Naive thymus-derived CD8-positive, alpha-beta T cell (primary cell): ENCODE measurements at regions not wholly inside any gene's neighbourhood (a gene's known extent, or its start where the extent isn't known, plus 50 kb on each side); places are given as distances from the start of the nearest gene placed in this dataset.

Experiments
- ATAC-seq, 2 donors: fragments of 150-1000 bp; cut with Tn5 transposase in 1 of 2; sonication (Bioruptor Pico), chemical (Tn5 transposase) in 1 of 2; 1 replicate in 1 of 2; 2 replicates in 1 of 2; pipeline ENCODE4 v1.10.0; 2021; ENCODE audit warnings: mild to moderate bottlenecking in 2 of 2, moderate library complexity in 2 of 2
- POLR2A ChIA-PET: fragments of 350-600 bp; sonication (Branson Sonifier 250); formaldehyde crosslinking; loops from one replicate; lab custom pipeline; 2021; ENCODE audit warnings: antibody characterized with exemption; lab: Charles Lee
- DNase-seq, 10 donors: peaks; one replicate each; pipeline versions ENCODE4 v3.0.0 to v3.0.0-alpha.2; 2020 to 2022
- H3K27ac Mint-ChIP-seq, 10 donors: one replicate each; pipeline ENCODE4 v1.8.0; 2020 to 2022; ENCODE audit warnings: mild to moderate bottlenecking in 10 of 10, mixed read lengths in 10 of 10, moderate library complexity in 4 of 10, inconsistent platforms in 1 of 10
- H3K27me3 Mint-ChIP-seq, 5 donors: one replicate each; pipeline ENCODE4 v1.8.0; 2021 to 2022; ENCODE audit warnings: mixed read lengths in 5 of 5
- H3K36me3 Mint-ChIP-seq, 3 donors: one replicate each; pipeline ENCODE4 v1.8.0; 2020 to 2022; ENCODE audit warnings: mixed read lengths in 3 of 3, mild to moderate bottlenecking in 2 of 3, inconsistent platforms in 1 of 3
- H3K4me1 Mint-ChIP-seq, 4 donors: one replicate each; pipeline ENCODE4 v1.8.0; 2021 to 2022; ENCODE audit warnings: mixed read lengths in 4 of 4
- H3K4me3 Mint-ChIP-seq, 10 donors: one replicate each; pipeline ENCODE4 v1.8.0; 2020 to 2022; ENCODE audit warnings: mild to moderate bottlenecking in 10 of 10, mixed read lengths in 10 of 10, moderate library complexity in 6 of 10, inconsistent platforms in 1 of 10
- H3K9me3 Mint-ChIP-seq, 9 donors: one replicate each; pipeline ENCODE4 v1.8.0; 2020 to 2022; ENCODE audit warnings: mixed read lengths in 9 of 9, mild to moderate bottlenecking in 3 of 9, inconsistent platforms in 1 of 9, moderate library complexity in 1 of 9

- Mint-ChIP-seq H3K36me3 (peaks cover 0 to 11% (median 9%) of the 10 kb centered on the region in 3 donors), H3K27me3 (peaks cover 0 to 6% (median 0%) of the 10 kb centered on the region in 5 donors), H3K4me3 (no peak overlapping the region), H3K4me1 (peaks cover 0 to 2% (median 0%) of the 10 kb centered on the region in 4 donors), H3K9me3 (peaks cover 0 to 20% (median 9%) of the 10 kb centered on the region in 9 donors), H3K27ac (no peak overlapping the region)
- no peak for DNase-seq
- POLR2A ChIA-PET, result no interaction called here
- no peak for ATAC-seq
These were observed 63.0 kb upstream of the ZBED5 start for GRCh38 chr11:10920875-10921274.

GRCh38 chr11:10920205-10920604, 62.4 kb upstream of the ZBED5 start:
- H3K36me3 Mint-ChIP-seq, result peaks cover 0 to 11% (median 9%) of the 10 kb centered on the region in 3 donors

DNA sequence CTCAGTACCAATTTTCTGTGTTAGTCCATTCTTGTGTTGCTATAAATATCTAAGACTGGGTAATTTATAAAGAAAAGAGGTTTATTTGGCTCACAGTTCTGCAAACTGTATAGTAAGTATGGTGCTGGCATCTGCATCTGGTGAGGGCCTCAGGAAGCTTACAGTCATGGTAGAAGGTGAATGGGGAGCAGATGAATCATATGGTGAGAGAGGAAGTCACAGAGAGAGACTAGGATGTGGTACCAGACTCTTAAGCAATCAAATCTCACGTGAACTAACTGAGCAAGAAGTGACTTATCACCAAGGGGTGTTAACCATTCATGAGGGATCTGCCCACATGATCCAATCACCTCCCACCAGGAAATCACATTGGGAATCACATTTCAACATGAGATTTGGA, 60.8 kb upstream of the ZBED5 start:
- ATAC-seq, result no peak
- Mint-ChIP-seq H3K27me3 (peaks cover 0 to 4% (median 0%) of the 10 kb centered on the region in 5 donors), H3K27ac (no peak overlapping the region), H3K36me3 (peaks cover 0 to 11% (median 9%) of the 10 kb centered on the region in 3 donors), H3K9me3 (peaks cover 0 to 20% (median 9%) of the 10 kb centered on the region in 9 donors), H3K4me3 (no peak overlapping the region), H3K4me1 (peaks cover 0 to 2% (median under 1%) of the 10 kb centered on the region in 4 donors)
- POLR2A ChIA-PET, result no interaction called here
- DNase-seq, result no peak

More at GRCh38 chr11:10920205-10920604, 62.4 kb upstream of the ZBED5 start:
- ATAC-seq, result no peak
- H3K27ac Mint-ChIP-seq, result no peak overlapping the region
- H3K4me1 Mint-ChIP-seq, result peaks cover 0 to 2% (median 0%) of the 10 kb centered on the region in 4 donors
- peaks cover 0 to 6% (median 0%) of the 10 kb centered on the region in 5 donors for H3K27me3 Mint-ChIP-seq
- H3K9me3 Mint-ChIP-seq, result peaks cover 0 to 20% (median 9%) of the 10 kb centered on the region in 9 donors
- POLR2A ChIA-PET, result no interaction called here
- DNase-seq, result no peak
- no peak overlapping the region for H3K4me3 Mint-ChIP-seq

DNA sequence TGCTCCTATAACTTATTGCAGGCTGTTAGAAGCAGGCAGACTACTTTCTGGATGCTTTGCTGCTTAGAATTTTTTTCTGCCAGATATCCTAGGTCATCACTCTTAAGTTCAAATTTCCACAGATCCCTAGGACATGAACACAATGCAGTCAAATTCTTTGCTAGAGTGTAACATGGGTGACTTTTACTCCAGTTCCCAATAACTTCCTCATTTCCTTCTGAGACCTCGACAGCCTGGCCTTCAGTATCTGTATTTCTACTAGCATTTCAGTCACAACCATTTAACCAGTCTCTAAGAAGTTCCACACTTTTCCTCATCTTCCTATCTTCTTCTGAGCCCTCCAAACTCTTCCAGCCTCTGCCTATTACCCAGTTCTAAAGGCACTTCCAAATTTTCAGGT, 60.4 kb upstream of the ZBED5 start:
- POLR2A ChIA-PET, result no interaction called here
- no peak overlapping the region for H3K27ac Mint-ChIP-seq
- H3K9me3 Mint-ChIP-seq, result peaks cover 0 to 20% (median 9%) of the 10 kb centered on the region in 9 donors
- no peak for ATAC-seq
- peaks cover 0 to 2% (median under 1%) of the 10 kb centered on the region in 4 donors for H3K4me1 Mint-ChIP-seq
- H3K27me3 Mint-ChIP-seq, result peaks cover 0 to 4% (median 0%) of the 10 kb centered on the region in 5 donors
- peaks cover 0 to 11% (median 9%) of the 10 kb centered on the region in 3 donors for H3K36me3 Mint-ChIP-seq
- no peak for DNase-seq
- no peak overlapping the region for H3K4me3 Mint-ChIP-seq

GRCh38 chr11:10917802-10918201, 59.9 kb upstream of the ZBED5 start:
- Mint-ChIP-seq H3K4me1 (peaks cover 0 to 2% (median under 1%) of the 10 kb centered on the region in 4 donors), H3K27me3 (peaks cover 0 to 4% (median 0%) of the 10 kb centered on the region in 5 donors), H3K27ac (no peak overlapping the region), H3K36me3 (peaks cover 0 to 11% (median 9%) of the 10 kb centered on the region in 3 donors), H3K4me3 (no peak overlapping the region), H3K9me3 (peaks cover 0 to 20% (median 9%) of the 10 kb centered on the region in 9 donors)
- ATAC-seq (no peak), DNase-seq (no peak)
- POLR2A ChIA-PET, result no interaction called here

GRCh38 chr11:10916665-10917064, 58.8 kb upstream of the ZBED5 start:
- ATAC-seq (no peak), DNase-seq (no peak)
- peaks cover 0 to 11% (median 9%) of the 10 kb centered on the region in 3 donors for H3K36me3 Mint-ChIP-seq
- peaks cover 0 to 20% (median 9%) of the 10 kb centered on the region in 9 donors for H3K9me3 Mint-ChIP-seq
- peaks cover 0 to 2% (median under 1%) of the 10 kb centered on the region in 4 donors for H3K4me1 Mint-ChIP-seq
- no peak overlapping the region for H3K4me3 Mint-ChIP-seq
- H3K27me3 Mint-ChIP-seq, result peaks cover 0 to 4% (median 0%) of the 10 kb centered on the region in 5 donors
- POLR2A ChIA-PET, result no interaction called here
- H3K27ac Mint-ChIP-seq, result no peak overlapping the region

DNA sequence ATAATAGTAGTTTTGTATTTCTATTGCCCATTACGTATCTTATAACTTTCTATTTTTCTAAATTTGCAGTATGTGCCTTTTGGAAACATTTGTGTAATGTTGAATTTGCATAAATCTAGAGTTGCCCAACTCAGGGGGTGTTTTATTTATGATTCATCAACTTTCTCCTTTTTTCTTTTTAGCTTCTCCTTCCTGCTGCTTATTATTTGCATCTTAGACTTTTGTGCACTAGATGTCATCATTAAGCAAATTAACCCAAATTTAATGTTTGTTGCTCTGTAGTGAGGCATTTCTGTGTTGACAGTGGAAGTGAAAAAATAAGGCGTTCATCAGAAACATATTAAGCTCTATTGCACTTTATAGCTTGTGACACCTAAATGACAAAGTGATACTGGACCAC, 56.2 kb upstream of the ZBED5 start:
- POLR2A ChIA-PET, result interaction anchor here (1.4 kb wide), 1 partner anchor 105 kb away, joined by 4 read pairs; the partner anchor contains the start of gene EIF4G2
- no peak overlapping the region for H3K27ac Mint-ChIP-seq
- ATAC-seq, result no peak
- H3K27me3 Mint-ChIP-seq, result peaks cover 0 to 4% (median 0%) of the 10 kb centered on the region in 5 donors
- no peak for DNase-seq
- H3K36me3 Mint-ChIP-seq, result peaks cover 0 to 11% (median 9%) of the 10 kb centered on the region in 3 donors
- peaks cover 0 to 1% (median 0%) of the 10 kb centered on the region in 4 donors for H3K4me1 Mint-ChIP-seq
- H3K4me3 Mint-ChIP-seq, result no peak overlapping the region
- H3K9me3 Mint-ChIP-seq, result peaks cover 0 to 20% (median 9%) of the 10 kb centered on the region in 9 donors

DNA sequence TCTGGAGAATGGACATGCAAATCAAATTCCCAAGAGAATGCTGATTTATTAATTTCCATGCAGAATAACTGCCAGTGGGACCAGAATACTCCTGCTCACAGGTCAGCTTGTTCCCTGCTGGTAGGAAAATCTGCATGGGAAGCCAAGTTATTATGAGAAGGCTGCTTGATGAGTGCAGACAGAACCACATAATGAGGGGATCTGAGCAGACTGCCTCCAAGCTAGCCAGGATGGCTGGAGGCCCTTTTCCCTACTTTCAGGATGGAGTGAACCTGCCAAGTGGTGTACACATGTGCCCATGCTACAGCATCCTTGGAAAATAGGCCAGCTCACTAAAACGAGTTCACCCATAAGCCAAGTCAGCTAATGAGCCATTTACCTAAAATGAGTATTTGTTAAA, 55.2 kb upstream of the ZBED5 start:
- H3K4me1 Mint-ChIP-seq, result peaks cover 0 to 1% (median 0%) of the 10 kb centered on the region in 4 donors
- H3K4me3 Mint-ChIP-seq, result no peak overlapping the region
- H3K36me3 Mint-ChIP-seq, result peaks cover 0 to 5% (median 3%) of the 10 kb centered on the region in 3 donors
- ATAC-seq (no peak), DNase-seq (no peak)
- H3K9me3 Mint-ChIP-seq, result peaks cover 0 to 14% (median 5%) of the 10 kb centered on the region in 9 donors
- H3K27ac Mint-ChIP-seq, result no peak overlapping the region
- H3K27me3 Mint-ChIP-seq, result peaks cover 0 to 4% (median 0%) of the 10 kb centered on the region in 5 donors
- POLR2A ChIA-PET, result no interaction called here

DNA sequence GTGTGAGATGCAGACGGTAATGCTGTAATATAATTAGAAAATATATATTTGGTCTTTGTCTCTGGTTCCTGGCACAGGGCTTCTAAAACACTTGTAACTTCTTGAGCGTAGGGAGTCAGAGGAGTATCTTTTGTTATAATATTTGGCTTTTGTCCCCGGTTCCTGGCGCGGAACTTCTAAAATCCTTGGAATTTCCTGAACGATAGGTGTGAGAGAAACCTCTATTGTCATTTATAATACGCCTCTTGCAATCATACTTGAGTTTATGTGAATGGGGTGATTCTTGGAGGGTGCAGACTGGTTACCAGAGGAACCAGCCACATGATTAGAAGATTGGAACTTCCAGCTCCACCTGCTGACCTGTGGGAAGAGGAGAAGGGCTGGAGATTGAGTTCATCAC, 54.1 kb upstream of the ZBED5 start:
- Mint-ChIP-seq H3K9me3 (peaks cover 0 to 7% (median 2%) of the 10 kb centered on the region in 9 donors), H3K27ac (no peak overlapping the region), H3K4me1 (peaks cover 0 to 1% (median 0%) of the 10 kb centered on the region in 4 donors), H3K36me3 (peaks cover 0 to 4% (median 0%) of the 10 kb centered on the region in 3 donors), H3K4me3 (no peak overlapping the region), H3K27me3 (peaks cover 0 to 9% (median 0%) of the 10 kb centered on the region in 5 donors)
- POLR2A ChIA-PET, result no interaction called here
- ATAC-seq, result no peak
- no peak for DNase-seq

- H3K4me3 Mint-ChIP-seq, result no peak overlapping the region
- peak overlapping the region in 1 of 10 donors; percentile 0 for H3K27ac Mint-ChIP-seq
- H3K36me3 Mint-ChIP-seq, result no peaks in the 10 kb centered on the region
- DNase-seq, result no peak
- peaks cover 0 to 8% (median 0%) of the 10 kb centered on the region in 5 donors for H3K27me3 Mint-ChIP-seq
- POLR2A ChIA-PET, result no interaction called here
- peaks cover 0 to 1% (median 0%) of the 10 kb centered on the region in 4 donors for H3K4me1 Mint-ChIP-seq
- H3K9me3 Mint-ChIP-seq, result no peaks in the 10 kb centered on the region
- no peak for ATAC-seq
These were observed 51.5 kb upstream of the ZBED5 start for GRCh38 chr11:10909141-10909883.

GRCh38 chr11:10908215-10908951, 50.5 kb upstream of the ZBED5 start:
- no peak for DNase-seq
- H3K27ac Mint-ChIP-seq, result no peak overlapping the region
- no peaks in the 10 kb centered on the region for H3K36me3 Mint-ChIP-seq
- H3K27me3 Mint-ChIP-seq, result peaks cover 0 to 8% (median 5%) of the 10 kb centered on the region in 5 donors
- H3K4me1 Mint-ChIP-seq, result no peaks in the 10 kb centered on the region
- POLR2A ChIA-PET, result no interaction called here
- H3K9me3 Mint-ChIP-seq, result no peaks in the 10 kb centered on the region
- no peak for ATAC-seq
- H3K4me3 Mint-ChIP-seq, result no peak overlapping the region
